Kidney epithelial cell (primary cell): ENCODE measurements at regions not wholly inside any gene's neighbourhood (a gene's known extent, or its start where the extent isn't known, plus 50 kb on each side); places are given as distances from the start of the nearest gene placed in this dataset.
"Not testable (repeated sequence)": the region's sequence is repeated elsewhere in the genome, so short reads cannot be mapped to it uniquely, and the experiment has no call there.

Experiments
- DNase-seq: peaks from one replicate; pipeline ENCODE4 v3.0.0-alpha.2; 2010; ENCODE audit warnings: low read depth
- H3K27me3 ChIP-seq: 2 replicates; pipeline ENCODE4 v1.6.0; 2011; ENCODE audit warnings: low read length; ENCODE audit not compliant: control insufficient read depth, insufficient read depth
- H3K36me3 ChIP-seq: 2 replicates; pipeline ENCODE4 v1.5.1; 2011; ENCODE audit warnings: low read length; ENCODE audit not compliant: control insufficient read depth, insufficient read depth
- H3K4me3 ChIP-seq: 2 replicates; pipeline ENCODE4 v1.5.1; 2011; ENCODE audit warnings: low read depth, mild to moderate bottlenecking, control low read depth, low read length
- CTCF ChIP-seq: IDR thresholded peaks from 2 replicates; pipeline ENCODE4 v1.5.1; 2011; ENCODE audit warnings: mild to moderate bottlenecking, moderate library complexity, low read length, control low read depth, inconsistent platforms; ENCODE audit not compliant: insufficient read depth, poor library complexity, severe bottlenecking

GRCh38 chr4:63080934-63081333, 1328.3 kb downstream of the TECRL start:
- no peak for DNase-seq
- H3K27me3 ChIP-seq = no peaks in the 10 kb centered on the region
- TF ChIP-seq CTCF = no peak
- no peak overlapping the region for H3K4me3 ChIP-seq
- H3K36me3 ChIP-seq = no peaks in the 10 kb centered on the region

GRCh38 chr4:63063760-63064159, 1345.5 kb downstream of the TECRL start:
- H3K27me3 ChIP-seq = no peaks in the 10 kb centered on the region

GRCh38 chr4:63062891-63063290, 1346.4 kb downstream of the TECRL start:
- H3K36me3 ChIP-seq, H3K4me3 ChIP-seq, H3K27me3 ChIP-seq, DNase-seq: not testable (repeated sequence)

More at GRCh38 chr4:63063760-63064159, 1345.5 kb downstream of the TECRL start:
- no peaks in the 10 kb centered on the region for H3K36me3 ChIP-seq
- TF ChIP-seq CTCF = no peak
- H3K4me3 ChIP-seq = no peak overlapping the region
- no peak for DNase-seq

- Histone ChIP-seq H3K4me3 (no peak overlapping the region), H3K27me3 (no peaks in the 10 kb centered on the region), H3K36me3 (no peaks in the 10 kb centered on the region)
- DNase-seq = no peak
- TF ChIP-seq CTCF = no peak
Measured at GRCh38 chr4:63049726-63050125, 1359.5 kb downstream of the TECRL start.

GRCh38 chr4:63049278-63049677, 1360.0 kb downstream of the TECRL start:
- no peak overlapping the region for H3K4me3 ChIP-seq
- TF ChIP-seq CTCF = no peak
- no peaks in the 10 kb centered on the region for H3K27me3 ChIP-seq
- H3K36me3 ChIP-seq = no peaks in the 10 kb centered on the region
- DNase-seq = no peak

- no peaks in the 10 kb centered on the region for H3K27me3 ChIP-seq
- no peak for TF ChIP-seq CTCF
- H3K4me3 ChIP-seq = no peak overlapping the region
- H3K36me3 ChIP-seq = no peaks in the 10 kb centered on the region
- no peak for DNase-seq
Measured at GRCh38 chr4:63036159-63036866, 1372.9 kb downstream of the TECRL start.
